ENCODE measurements at regions not wholly inside any gene's neighbourhood (a gene's known extent, or its start where the extent isn't known, plus 50 kb on each side); places are given as distances from the start of the nearest gene placed in this dataset.

DNA sequence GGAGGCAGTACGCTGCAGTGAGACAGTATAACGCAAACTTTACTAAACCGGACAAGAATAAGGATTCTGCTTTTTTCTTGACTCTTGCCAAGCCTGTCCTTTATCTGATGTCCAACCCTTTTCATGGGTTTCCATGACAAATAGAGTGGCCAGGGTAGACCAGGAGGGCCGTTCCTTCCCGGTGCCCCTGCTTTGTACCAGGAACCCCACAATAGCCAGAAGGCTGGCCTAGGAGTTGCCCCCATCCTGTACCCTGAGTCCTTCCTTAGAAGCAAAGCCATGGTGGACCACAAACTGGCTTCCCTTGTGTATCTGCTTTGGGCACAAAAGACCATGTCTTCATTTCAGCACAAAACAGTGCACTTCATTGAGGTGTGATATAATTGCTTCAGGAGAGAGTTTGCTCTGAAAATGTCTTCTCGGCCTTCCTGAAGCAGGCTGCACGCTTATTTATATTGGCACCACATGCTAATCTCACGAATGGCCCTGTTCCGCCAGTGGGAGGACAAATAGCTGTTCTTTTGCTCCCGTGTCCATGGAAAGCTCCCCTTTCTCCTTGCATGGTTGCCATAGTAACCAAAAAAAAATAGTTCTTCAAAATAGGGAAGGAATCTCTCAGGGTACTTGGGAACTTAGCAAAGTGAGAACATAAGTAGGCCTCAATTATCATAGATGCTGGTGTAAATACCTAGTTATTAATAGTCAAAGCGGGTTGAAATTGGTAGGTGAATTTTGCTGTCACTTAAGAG lies 222.1 kb downstream of the ZIC5 start (continued):
- TF ChIP-seq USF2 (IDR thresholded peaks at IDR 0.05; ENCODE audit: low read length) = no peak

Measured in H1 (cell line).